T47D (cell line): ENCODE measurements at regions not wholly inside any gene's neighbourhood (a gene's known extent, or its start where the extent isn't known, plus 50 kb on each side); places are given as distances from the start of the nearest gene placed in this dataset.
"Not testable (repeated sequence)": the region's sequence is repeated elsewhere in the genome, so short reads cannot be mapped to it uniquely, and the experiment has no call there.

Source experiments
- DNase-seq, 2 experiments: peaks; one replicate each; pipeline versions ENCODE4 v3.0.0 to v3.0.0-alpha.2; 2011 to 2012; ENCODE audit warnings: low read depth in 1 of 2, low spot score in 1 of 2
- JUND ChIP-seq: IDR thresholded peaks from 2 replicates; pipeline ENCODE4 v1.6.1; 2012; ENCODE audit warnings: low read depth
- in situ Hi-C: cut with HindIII; loops from 2 replicates; pipeline ENCODE4 v1.10.0; 2016; ENCODE audit warnings: low sequenced_read_pairs, low pct_unique_long_range_greater_than_20kb

- DNase-seq = no peak
- in situ Hi-C loops = no loop called here
- no peak for TF ChIP-seq JUND
These were observed 122.9 kb upstream of the KCNH8 start for GRCh38 chr3:19025441-19025840.

- DNase-seq = no peak
- in situ Hi-C loops = no loop called here
- TF ChIP-seq JUND = no peak
These were observed 125.8 kb upstream of the KCNH8 start for GRCh38 chr3:19022546-19022945.

DNA sequence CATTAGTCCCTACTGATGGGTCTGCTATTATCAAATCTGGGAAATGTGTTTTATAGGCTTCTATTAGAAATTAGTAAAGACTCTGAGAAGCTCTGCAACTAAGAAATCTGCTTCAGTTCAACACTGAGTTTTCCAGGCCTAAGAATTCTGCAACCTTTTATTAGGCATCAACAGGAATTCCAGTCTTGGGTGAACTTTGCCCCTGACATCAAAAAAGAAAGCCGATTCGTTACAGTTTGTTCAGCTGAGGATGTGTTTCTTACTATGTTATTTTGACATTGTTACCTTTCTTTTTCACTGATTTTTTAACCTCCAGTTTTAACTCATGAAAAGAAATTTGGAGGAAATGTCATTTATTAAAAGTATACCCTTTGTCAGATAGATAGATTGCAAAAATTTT is 131.5 kb upstream of the KCNH8 start:
- no peak for DNase-seq
- TF ChIP-seq JUND = no peak
- in situ Hi-C loops = no loop called here

DNA sequence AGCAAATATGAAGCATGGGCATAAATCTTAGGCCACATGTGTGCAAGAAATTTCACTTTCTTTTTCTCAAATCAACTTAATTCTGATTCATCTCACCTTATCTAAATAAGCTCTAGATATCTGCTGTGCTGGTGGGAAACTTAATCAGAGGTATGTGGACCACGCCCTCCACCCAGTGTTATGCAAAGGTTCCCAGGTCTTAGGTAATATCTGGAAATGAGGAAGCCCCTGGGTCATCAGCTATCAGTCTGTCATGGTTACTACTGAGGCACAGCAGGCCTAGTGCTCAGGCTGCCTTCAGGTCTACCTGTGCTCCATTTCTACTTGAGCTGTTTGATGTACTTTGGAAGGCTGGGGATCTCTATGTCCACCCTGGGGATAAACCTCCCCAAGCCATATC is 134.4 kb upstream of the KCNH8 start:
- no peak for DNase-seq
- in situ Hi-C loops = no loop called here
- no peak for TF ChIP-seq JUND

DNA sequence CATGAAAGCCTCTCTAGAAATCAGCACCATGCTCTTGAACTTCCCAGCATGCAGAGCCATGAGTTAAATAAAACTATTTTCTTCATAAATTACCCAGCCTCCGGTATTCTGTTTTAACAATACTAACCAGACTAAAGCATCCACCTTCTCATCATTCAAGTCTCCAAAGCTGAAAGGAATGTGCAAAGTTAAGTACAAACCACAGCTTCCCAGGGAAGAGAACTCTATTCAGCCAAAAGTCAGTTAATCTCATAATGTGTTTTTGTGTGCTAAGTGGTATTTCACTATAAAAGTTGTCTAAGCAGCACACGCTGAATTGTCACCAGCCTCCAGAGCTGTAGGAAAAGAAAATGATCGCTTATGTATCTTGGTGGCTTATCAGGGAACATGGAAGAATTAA is 135.5 kb upstream of the KCNH8 start:
- no peak for DNase-seq
- in situ Hi-C loops = no loop called here
- no peak for TF ChIP-seq JUND

- in situ Hi-C loops = no loop called here
- TF ChIP-seq JUND = no peak; the same call in 1 of the 2 replicates
- no peak for DNase-seq
These were observed 145.7 kb upstream of the KCNH8 start for GRCh38 chr3:19002606-19003005.

GRCh38 chr3:18998069-18998468 is 150.2 kb upstream of the KCNH8 start:
- DNase-seq = no peak
- TF ChIP-seq JUND = no peak
- in situ Hi-C loops = no loop called here

GRCh38 chr3:18992709-18993108 is 155.6 kb upstream of the KCNH8 start:
- no peak for TF ChIP-seq JUND
- in situ Hi-C loops = no loop called here
- no peak for DNase-seq

DNA sequence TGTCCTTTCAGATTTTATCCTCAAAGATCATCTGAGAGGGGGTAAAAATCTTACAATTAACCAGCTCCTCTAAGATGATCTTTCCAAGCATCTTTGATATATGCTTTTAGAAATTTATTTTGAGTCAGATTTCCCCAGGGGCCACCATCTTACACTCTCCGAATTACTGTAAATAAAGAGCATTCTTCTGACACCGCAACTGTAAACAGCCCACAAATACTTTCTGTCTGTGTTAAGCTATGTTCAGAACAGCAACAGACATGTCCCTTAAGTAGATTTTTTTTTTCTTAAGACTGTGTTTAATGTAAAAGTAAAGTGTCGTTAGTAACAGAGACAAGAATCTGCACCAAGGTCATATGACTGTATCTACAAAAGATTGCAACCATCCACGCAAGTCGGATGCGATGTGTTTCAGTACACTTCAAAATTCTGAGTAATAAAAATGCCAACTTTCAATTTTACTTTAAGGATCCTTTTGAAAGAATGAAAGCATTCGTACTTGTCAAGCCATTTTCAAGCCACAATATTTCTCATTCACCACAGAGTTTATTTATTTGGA is 159.0 kb upstream of the KCNH8 start:
- peak in 1 of 2 experiments; percentile 43 for DNase-seq
- in situ Hi-C loops = no loop called here
- TF ChIP-seq JUND = no peak

- no peak for TF ChIP-seq JUND
- in situ Hi-C loops = no loop called here
- peak in 1 of 2 experiments; percentile 87 for DNase-seq
These were observed 159.6 kb upstream of the KCNH8 start for GRCh38 chr3:18988614-18989229.

DNA sequence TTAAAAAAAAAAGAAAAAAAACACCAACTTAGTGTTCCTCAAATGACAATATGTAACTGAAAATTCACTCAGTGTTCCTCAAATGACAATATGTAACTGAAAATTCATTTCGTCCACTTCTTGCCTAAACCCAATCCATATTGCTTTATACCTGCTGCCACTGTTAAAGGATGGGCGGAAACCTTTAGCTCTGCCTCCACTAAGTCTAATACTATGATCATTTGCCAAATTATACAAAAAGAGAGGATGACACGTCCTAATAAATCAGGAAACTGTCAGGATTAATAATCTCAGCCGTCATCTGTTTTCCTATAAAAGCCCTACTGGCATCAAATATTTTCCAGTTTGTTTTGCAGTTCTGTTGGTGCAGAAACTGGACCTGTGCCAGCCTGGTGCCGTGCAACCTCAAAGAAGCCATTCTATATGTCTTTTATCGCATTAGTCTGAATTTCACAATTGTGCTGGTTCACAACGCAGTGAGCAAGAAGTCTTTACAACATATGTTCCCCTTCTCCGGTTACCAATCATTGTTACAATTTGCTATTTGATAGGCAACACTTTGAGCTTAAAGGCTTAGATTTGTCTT is 160.4 kb upstream of the KCNH8 start:
- peak in 1 of 2 experiments; percentile 92 for DNase-seq
- in situ Hi-C loops = no loop called here
- peak; percentile 76; the same call in 1 of the 2 replicates for TF ChIP-seq JUND

DNA sequence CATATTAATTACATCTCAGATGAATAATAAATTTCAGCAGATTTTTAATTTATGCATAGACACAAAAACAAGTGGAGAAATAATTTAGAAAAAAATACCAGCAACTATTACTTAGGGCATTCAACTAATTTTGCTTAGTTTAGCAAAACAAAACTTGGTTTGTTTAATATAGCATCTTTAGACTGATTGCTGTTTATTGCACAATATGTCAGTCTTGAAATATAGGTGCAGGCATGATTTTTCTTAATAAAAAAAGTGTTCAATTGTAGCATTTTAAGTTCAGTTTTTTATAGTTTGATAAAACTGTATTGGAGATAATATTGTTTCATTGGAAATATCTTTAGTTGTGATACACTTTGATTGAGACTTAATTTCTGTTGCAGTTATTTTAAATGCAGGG is 161.2 kb upstream of the KCNH8 start:
- DNase-seq = no peak
- TF ChIP-seq JUND = no peak
- in situ Hi-C loops = no loop called here

DNA sequence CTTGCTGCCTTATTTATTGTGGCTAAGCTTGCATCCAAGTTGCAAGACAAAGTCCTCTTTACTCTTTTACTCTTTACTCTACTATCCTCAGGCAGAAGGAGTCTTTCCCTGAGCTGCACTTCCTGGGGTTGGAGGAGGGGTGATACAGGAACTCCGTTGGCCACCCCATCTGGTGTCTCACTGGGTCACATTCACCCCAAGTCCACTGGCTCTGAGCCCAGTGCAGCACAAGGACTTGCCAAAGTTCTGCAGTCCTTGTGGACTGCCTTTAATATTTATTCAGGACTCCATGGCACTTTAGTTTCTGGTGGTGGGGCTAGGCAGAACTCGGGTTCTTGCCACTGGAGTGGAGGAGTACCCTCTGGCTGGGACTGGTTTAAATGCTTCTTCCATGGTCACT is 165.4 kb upstream of the KCNH8 start:
- peak in 1 of 2 experiments; percentile 67 for DNase-seq
- in situ Hi-C loops = no loop called here
- no peak for TF ChIP-seq JUND

GRCh38 chr3:18976102-18976501 is 172.2 kb upstream of the KCNH8 start:
- DNase-seq, in situ Hi-C loops: not testable (repeated sequence)
